Upper lobe of right lung (tissue), 1 donor: ENCODE measurements at regions not wholly inside any gene's neighbourhood (a gene's known extent, or its start where the extent isn't known, plus 50 kb on each side); places are given as distances from the start of the nearest gene placed in this dataset.

Source experiments
- ATAC-seq: fragments of 200-7000 bp; cut with Tn5 transposase; one replicate; pipeline ENCODE4 v1.9.1; 2020; ENCODE audit warnings: mild to moderate bottlenecking, moderate library complexity
- DNase-seq: peaks from one replicate; pipeline ENCODE4 v3.0.0-alpha.2; 2020
- H3K27ac ChIP-seq: fragments of 200-600 bp; one replicate; pipeline ENCODE4 v1.8.0; 2022
- H3K27me3 ChIP-seq: fragments of 200-600 bp; one replicate; pipeline ENCODE4 v1.8.0; 2022; ENCODE audit warnings: mild to moderate bottlenecking
- H3K36me3 ChIP-seq: fragments of 200-600 bp; one replicate; pipeline ENCODE4 v1.8.0; 2022
- H3K4me1 ChIP-seq: fragments of 200-600 bp; one replicate; pipeline ENCODE4 v1.8.0; 2022
- H3K4me3 ChIP-seq: fragments of 200-600 bp; one replicate; pipeline ENCODE4 v1.8.0; 2022; ENCODE audit warnings: mild to moderate bottlenecking
- H3K9me3 ChIP-seq: fragments of 200-600 bp; one replicate; pipeline ENCODE4 v1.8.0; 2022
- intact Hi-C: fragments of 100-400 bp; cut with DNase I; formaldehyde crosslinking; loops from one replicate; pipeline ENCODE4 v1.11.0; 2022
- TF ChIP-seq, protein P1 (sequence below): fragments of 200-600 bp; IDR thresholded peaks from one replicate; pipeline ENCODE4 v1.8.0; 2022; ENCODE audit warnings: antibody characterized with exemption
- donor health status: DM: no; HTN: yes; CAD: no; lungs with severe emphysema.

DNA sequence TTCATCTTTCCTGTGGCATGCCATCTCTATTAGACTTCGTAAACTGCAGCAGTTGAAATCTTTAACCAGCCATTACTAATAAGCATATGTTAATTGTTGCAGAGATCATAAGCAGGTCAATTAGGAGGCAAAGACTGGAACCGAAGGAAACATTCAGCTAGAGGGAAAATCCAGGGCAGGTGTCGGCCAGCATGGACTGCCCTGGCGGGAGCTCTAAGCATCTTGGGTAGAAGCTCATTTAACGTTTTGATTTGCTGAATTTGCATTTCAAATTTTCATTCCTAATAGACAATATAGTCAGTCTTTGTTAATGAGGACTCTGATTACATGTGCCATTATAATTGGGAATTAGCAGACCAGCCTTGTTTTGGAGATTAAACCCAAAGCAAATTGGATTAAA is 238.6 kb downstream of the POU4F1 start:
- no peak for ATAC-seq
- H3K27me3 ChIP-seq, result no peaks in the 10 kb centered on the region
- DNase-seq, result no peak
- no peaks in the 10 kb centered on the region for H3K4me1 ChIP-seq
- TF ChIP-seq, protein P1, sequence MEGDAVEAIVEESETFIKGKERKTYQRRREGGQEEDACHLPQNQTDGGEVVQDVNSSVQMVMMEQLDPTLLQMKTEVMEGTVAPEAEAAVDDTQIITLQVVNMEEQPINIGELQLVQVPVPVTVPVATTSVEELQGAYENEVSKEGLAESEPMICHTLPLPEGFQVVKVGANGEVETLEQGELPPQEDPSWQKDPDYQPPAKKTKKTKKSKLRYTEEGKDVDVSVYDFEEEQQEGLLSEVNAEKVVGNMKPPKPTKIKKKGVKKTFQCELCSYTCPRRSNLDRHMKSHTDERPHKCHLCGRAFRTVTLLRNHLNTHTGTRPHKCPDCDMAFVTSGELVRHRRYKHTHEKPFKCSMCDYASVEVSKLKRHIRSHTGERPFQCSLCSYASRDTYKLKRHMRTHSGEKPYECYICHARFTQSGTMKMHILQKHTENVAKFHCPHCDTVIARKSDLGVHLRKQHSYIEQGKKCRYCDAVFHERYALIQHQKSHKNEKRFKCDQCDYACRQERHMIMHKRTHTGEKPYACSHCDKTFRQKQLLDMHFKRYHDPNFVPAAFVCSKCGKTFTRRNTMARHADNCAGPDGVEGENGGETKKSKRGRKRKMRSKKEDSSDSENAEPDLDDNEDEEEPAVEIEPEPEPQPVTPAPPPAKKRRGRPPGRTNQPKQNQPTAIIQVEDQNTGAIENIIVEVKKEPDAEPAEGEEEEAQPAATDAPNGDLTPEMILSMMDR, result no peak
- H3K9me3 ChIP-seq, result no peaks in the 10 kb centered on the region
- no peak overlapping the region for H3K27ac ChIP-seq
- intact Hi-C loops, result no loop called here
- no peak overlapping the region for H3K4me3 ChIP-seq
- H3K36me3 ChIP-seq, result no peaks in the 10 kb centered on the region

DNA sequence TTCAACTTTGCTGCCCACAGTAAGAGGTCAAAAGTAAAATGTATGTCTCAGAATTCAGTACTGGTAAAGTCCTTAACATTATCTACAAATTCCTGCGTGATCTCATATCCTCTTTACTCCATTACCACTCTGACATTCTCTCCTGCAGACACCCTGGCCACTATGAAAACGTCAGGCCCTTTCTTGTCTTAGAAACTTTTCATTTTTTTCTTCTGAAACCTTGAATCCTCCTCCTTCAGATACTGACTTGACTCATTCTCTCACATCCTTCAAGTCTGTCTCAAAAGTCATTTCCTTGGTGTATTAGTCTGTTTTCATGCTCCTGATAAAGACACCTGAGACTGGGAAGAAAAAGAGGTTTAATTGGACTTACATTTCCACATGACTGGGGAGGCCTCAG is 262.3 kb downstream of the POU4F1 start:
- DNase-seq, result no peak
- Histone ChIP-seq H3K36me3 (no peaks in the 10 kb centered on the region), H3K9me3 (no peaks in the 10 kb centered on the region), H3K4me3 (no peak overlapping the region), H3K27ac (no peak overlapping the region), H3K27me3 (no peaks in the 10 kb centered on the region), H3K4me1 (no peaks in the 10 kb centered on the region)
- intact Hi-C loops, result no loop called here
- no peak for ATAC-seq
- TF ChIP-seq, protein P1, result no peak

DNA sequence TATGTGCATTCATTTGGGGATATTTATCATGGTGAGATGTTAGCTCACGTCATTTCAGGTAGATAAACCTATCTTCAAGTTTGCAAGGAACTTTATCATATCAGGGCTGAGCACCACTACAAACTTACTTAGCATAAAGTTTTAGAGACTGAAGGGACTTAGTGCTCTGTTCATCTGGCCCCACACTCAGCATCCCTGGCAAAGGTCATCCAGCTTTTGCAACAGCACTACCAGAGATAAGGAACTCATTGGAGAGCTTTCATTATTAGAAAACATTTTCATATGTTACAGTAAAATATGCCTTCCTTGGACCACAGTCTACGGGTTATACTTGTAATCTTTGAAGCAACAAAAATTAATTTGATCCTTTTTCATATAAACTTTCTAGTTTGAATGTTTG is 263.4 kb downstream of the POU4F1 start:
- Histone ChIP-seq H3K27ac (no peak overlapping the region), H3K4me3 (no peak overlapping the region), H3K27me3 (no peaks in the 10 kb centered on the region), H3K36me3 (no peaks in the 10 kb centered on the region), H3K4me1 (no peaks in the 10 kb centered on the region), H3K9me3 (no peaks in the 10 kb centered on the region)
- ATAC-seq, result no peak
- intact Hi-C loops, result no loop called here
- DNase-seq, result no peak
- TF ChIP-seq, protein P1, result no peak

DNA sequence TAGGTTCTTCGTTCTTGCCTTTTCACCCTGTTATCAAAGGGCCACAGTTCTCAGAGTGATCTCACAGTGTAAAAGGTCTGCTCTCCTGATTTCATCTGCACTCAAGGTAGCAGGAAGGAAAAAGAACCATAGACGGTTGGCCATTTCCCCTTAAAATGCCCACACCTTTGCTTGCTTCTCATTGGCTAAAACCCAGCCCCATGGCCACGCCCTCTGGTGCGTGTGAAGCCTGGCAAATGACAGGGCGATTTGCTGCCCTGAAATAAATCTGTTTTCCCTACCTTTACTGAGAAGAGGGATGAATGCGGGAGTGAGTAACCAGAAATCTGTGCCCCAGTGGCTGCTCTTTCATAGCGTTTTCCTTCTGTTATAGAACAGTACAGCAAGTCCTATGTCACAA is 269.3 kb downstream of the POU4F1 start:
- TF ChIP-seq, protein P1, result no peak
- no peaks in the 10 kb centered on the region for H3K27me3 ChIP-seq
- ATAC-seq (no peak), DNase-seq (no peak)
- no peaks in the 10 kb centered on the region for H3K4me1 ChIP-seq
- H3K36me3 ChIP-seq, result no peaks in the 10 kb centered on the region
- H3K4me3 ChIP-seq, result no peak overlapping the region
- no peaks in the 10 kb centered on the region for H3K9me3 ChIP-seq
- H3K27ac ChIP-seq, result no peak overlapping the region
- intact Hi-C loops, result no loop called here

DNA sequence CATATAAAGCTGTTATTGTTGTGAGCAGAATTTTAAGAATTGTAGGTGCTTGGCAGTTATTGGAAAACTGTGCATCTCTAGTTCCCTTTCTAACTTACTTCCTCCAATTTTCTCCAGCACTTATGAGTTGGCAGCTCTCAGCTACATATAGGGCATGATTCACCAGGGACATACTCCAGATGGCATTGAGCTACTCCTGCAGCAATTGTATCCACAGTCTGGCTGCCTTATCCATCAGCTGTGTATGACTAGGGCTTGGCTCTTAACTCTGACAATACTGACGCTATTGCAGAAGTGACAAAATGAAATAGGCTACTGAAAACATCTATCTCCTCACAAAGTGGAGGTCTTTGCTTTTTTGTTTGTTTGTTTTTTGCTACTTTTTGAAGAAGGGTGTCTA is 276.7 kb downstream of the POU4F1 start:
- Histone ChIP-seq H3K36me3 (no peaks in the 10 kb centered on the region), H3K27me3 (no peaks in the 10 kb centered on the region), H3K4me1 (no peaks in the 10 kb centered on the region), H3K9me3 (no peaks in the 10 kb centered on the region), H3K27ac (no peak overlapping the region), H3K4me3 (no peak overlapping the region)
- TF ChIP-seq, protein P1, result no peak
- ATAC-seq, result no peak
- intact Hi-C loops, result no loop called here
- DNase-seq, result no peak

DNA sequence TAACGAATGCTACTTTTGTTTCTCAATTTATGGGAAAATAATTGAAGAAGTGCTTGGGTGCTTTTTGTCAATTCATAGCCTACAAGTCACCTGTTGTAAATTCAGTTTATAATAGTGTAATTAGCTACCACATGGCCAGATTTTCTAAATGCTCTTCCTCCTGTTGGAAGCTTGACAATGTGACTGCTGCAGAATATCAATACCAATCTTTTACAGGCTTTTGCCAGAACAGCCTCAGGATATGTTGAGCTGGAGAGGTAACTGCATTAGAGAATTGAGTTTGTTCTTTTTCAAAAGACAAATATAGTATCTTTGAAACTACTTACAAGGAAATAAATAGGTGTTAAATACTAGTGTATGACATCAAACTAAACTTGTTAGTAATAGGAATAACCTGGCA is 277.8 kb downstream of the POU4F1 start:
- intact Hi-C loops, result no loop called here

More for the DNA sequence above, 277.8 kb downstream of the POU4F1 start:
- no peak overlapping the region for H3K4me3 ChIP-seq
- ATAC-seq, result no peak
- no peak for DNase-seq
- H3K4me1 ChIP-seq, result no peaks in the 10 kb centered on the region
- TF ChIP-seq, protein P1, result no peak
- H3K9me3 ChIP-seq, result no peaks in the 10 kb centered on the region
- H3K27ac ChIP-seq, result no peak overlapping the region
- no peaks in the 10 kb centered on the region for H3K36me3 ChIP-seq
- no peaks in the 10 kb centered on the region for H3K27me3 ChIP-seq
